HEK293 (cell line): ENCODE measurements at regions not wholly inside any gene's neighbourhood (a gene's known extent, or its start where the extent isn't known, plus 50 kb on each side); places are given as distances from the start of the nearest gene placed in this dataset.

Source experiments
- CTCF ChIA-PET: fragments of 350-600 bp; formaldehyde crosslinking; extraction: SDS; loops from one replicate; lab custom pipeline; 2021; ENCODE audit warnings: antibody characterized with exemption; lab: Yijun Ruan, JAX
- POLR2A ChIA-PET: fragments of 300-600 bp; formaldehyde crosslinking; extraction: SDS; loops from one replicate; lab custom pipeline; 2020; ENCODE audit warnings: antibody characterized with exemption, inconsistent platforms; lab: Yijun Ruan, JAX
- H3K27ac ChIP-seq: fragments of 200-500 bp; sonication (Bioruptor generic); 2 replicates; pipeline ENCODE4 v1.5.1; 2014; ENCODE audit warnings: low read depth, low read length, control low read depth, inconsistent platforms; ENCODE audit errors: extremely low read depth
- H3K36me3 ChIP-seq, 2 experiments: fragments of 200-500 bp in 1 of 2; sonication (Bioruptor generic) in 1 of 2; 1 replicate in 1 of 2; 2 replicates in 1 of 2; pipeline ENCODE4 v1.5.1; 2014 to 2017; ENCODE audit warnings: inconsistent platforms in 2 of 2, low read length in 2 of 2; ENCODE audit not compliant: control insufficient read depth in 2 of 2, insufficient read depth in 1 of 2
- H3K4me1 ChIP-seq: fragments of 200-500 bp; sonication (Bioruptor generic); 2 replicates; pipeline ENCODE4 v1.5.1; 2014; ENCODE audit warnings: mild to moderate bottlenecking, low read length, inconsistent platforms; ENCODE audit not compliant: control insufficient read depth, insufficient read depth
- H3K4me3 ChIP-seq: 2 replicates; pipeline ENCODE4 v1.5.1; 2011; ENCODE audit warnings: low read depth, mild to moderate bottlenecking, control low read depth, low read length, moderate library complexity
- H3K9me3 ChIP-seq: fragments of 200-500 bp; sonication (Bioruptor generic); 2 replicates; pipeline ENCODE4 v1.5.1; 2014; ENCODE audit warnings: low read depth, low read length, inconsistent platforms; ENCODE audit not compliant: control insufficient read depth, insufficient read depth
- EGR2 ChIP-seq: fragments of 450-650 bp; formaldehyde crosslinking; IDR thresholded peaks from 2 replicates; pipeline ENCODE4 v1.5.1; 2016; ENCODE audit warnings: low read depth, missing biosample characterization, missing genetic modification characterization
- FEZF1 ChIP-seq: fragments of 450-650 bp; formaldehyde crosslinking; IDR thresholded peaks from 2 replicates; pipeline ENCODE4 v1.5.1; 2016; ENCODE audit warnings: missing biosample characterization, missing genetic modification characterization
- HOXC10 ChIP-seq: sonication (generic); formaldehyde crosslinking; IDR thresholded peaks from 2 replicates; pipeline ENCODE4 v1.8.1; 2023; ENCODE audit warnings: mild to moderate bottlenecking, missing genetic modification reagents
- SALL2 ChIP-seq: fragments of 450-650 bp; formaldehyde crosslinking; IDR thresholded peaks from 2 replicates; pipeline ENCODE4 v1.5.0; 2017; ENCODE audit warnings: missing biosample characterization, mild to moderate bottlenecking, missing genetic modification characterization, borderline replicate concordance
- SCRT1 ChIP-seq: fragments of 450-650 bp; formaldehyde crosslinking; IDR thresholded peaks from 2 replicates; pipeline ENCODE4 v1.5.1; 2016; ENCODE audit warnings: missing biosample characterization, missing genetic modification characterization, borderline replicate concordance
- WT1 ChIP-seq: fragments of 450-650 bp; formaldehyde crosslinking; IDR thresholded peaks from 2 replicates; pipeline ENCODE4 v1.5.1; 2016; ENCODE audit warnings: missing biosample characterization, missing genetic modification characterization
- ZBTB20 ChIP-seq: fragments of 450-650 bp; formaldehyde crosslinking; IDR thresholded peaks from 2 replicates; pipeline ENCODE4 v1.5.1; 2016; ENCODE audit warnings: missing biosample characterization, missing genetic modification characterization
- ZBTB21 ChIP-seq: fragments of 450-650 bp; formaldehyde crosslinking; IDR thresholded peaks from 2 replicates; pipeline ENCODE4 v1.5.1; 2017; ENCODE audit warnings: missing biosample characterization, missing genetic modification characterization
- ZBTB44 ChIP-seq: fragments of 450-650 bp; IDR thresholded peaks from 2 replicates; pipeline ENCODE4 v1.5.1; 2018; ENCODE audit warnings: missing biosample characterization, mild to moderate bottlenecking, missing genetic modification characterization
- ZNF138 ChIP-seq: fragments of 450-650 bp; formaldehyde crosslinking; IDR thresholded peaks from 2 replicates; pipeline ENCODE4 v1.5.1; 2016; ENCODE audit warnings: missing biosample characterization, missing genetic modification characterization, borderline replicate concordance
- ZNF175 ChIP-seq: fragments of 450-650 bp; formaldehyde crosslinking; IDR thresholded peaks from 2 replicates; pipeline ENCODE4 v1.5.1; 2016; ENCODE audit warnings: missing biosample characterization, missing genetic modification characterization
- ZNF184 ChIP-seq: fragments of 450-650 bp; IDR thresholded peaks from 2 replicates; pipeline ENCODE4 v1.5.1; 2018; ENCODE audit warnings: missing biosample characterization, mild to moderate bottlenecking, missing genetic modification characterization
- ZNF221 ChIP-seq: fragments of 450-650 bp; formaldehyde crosslinking; IDR thresholded peaks from 2 replicates; pipeline ENCODE4 v1.5.1; 2017; ENCODE audit warnings: missing biosample characterization, missing genetic modification characterization, borderline replicate concordance
- ZNF280D ChIP-seq: fragments of 450-650 bp; formaldehyde crosslinking; IDR thresholded peaks from 2 replicates; pipeline ENCODE4 v1.5.1; 2016; ENCODE audit warnings: missing biosample characterization, missing genetic modification characterization
- ZNF302 ChIP-seq: fragments of 450-650 bp; formaldehyde crosslinking; IDR thresholded peaks from 2 replicates; pipeline ENCODE4 v1.5.1; 2016; ENCODE audit warnings: missing biosample characterization, missing genetic modification characterization, low read depth
- ZNF341 ChIP-seq: fragments of 450-650 bp; formaldehyde crosslinking; IDR thresholded peaks from 2 replicates; pipeline ENCODE4; 2016; ENCODE audit warnings: low read depth, missing biosample characterization, missing genetic modification characterization
- ZNF521 ChIP-seq: fragments of 450-650 bp; formaldehyde crosslinking; IDR thresholded peaks from 2 replicates; pipeline ENCODE4 v1.5.1; 2017; ENCODE audit warnings: missing biosample characterization, mild to moderate bottlenecking, missing genetic modification characterization
- ZNF529 ChIP-seq: fragments of 450-650 bp; formaldehyde crosslinking; IDR thresholded peaks from 2 replicates; pipeline ENCODE4 v1.5.1; 2017; ENCODE audit warnings: missing genetic modification characterization, missing biosample characterization; ENCODE audit not compliant: insufficient replicate concordance
- ZNF549 ChIP-seq: fragments of 450-650 bp; IDR thresholded peaks from 2 replicates; pipeline ENCODE4 v1.5.1; 2018; ENCODE audit warnings: missing biosample characterization, missing genetic modification characterization, mild to moderate bottlenecking, inconsistent platforms, moderate library complexity
- ZNF558 ChIP-seq: fragments of 450-650 bp; formaldehyde crosslinking; IDR thresholded peaks from 2 replicates; pipeline ENCODE4 v1.5.1; 2016; ENCODE audit warnings: missing biosample characterization, missing genetic modification characterization
- ZNF660 ChIP-seq: fragments of 450-650 bp; IDR thresholded peaks from 2 replicates; pipeline ENCODE4 v1.5.1; 2018; ENCODE audit warnings: missing biosample characterization, mild to moderate bottlenecking, missing genetic modification characterization
- ZNF670 ChIP-seq: fragments of 450-650 bp; formaldehyde crosslinking; IDR thresholded peaks from 2 replicates; pipeline ENCODE4 v1.5.1; 2016; ENCODE audit warnings: missing biosample characterization, missing genetic modification characterization, low read depth
- ZNF747 ChIP-seq: fragments of 450-650 bp; formaldehyde crosslinking; IDR thresholded peaks from 2 replicates; pipeline ENCODE4 v1.5.1; 2016; ENCODE audit warnings: missing biosample characterization, missing genetic modification characterization
- ZNF777 ChIP-seq: fragments of 450-650 bp; formaldehyde crosslinking; IDR thresholded peaks from 2 replicates; pipeline ENCODE4 v1.5.1; 2017; ENCODE audit warnings: missing biosample characterization, missing genetic modification characterization, borderline replicate concordance
- ZSCAN16 ChIP-seq: fragments of 450-650 bp; formaldehyde crosslinking; IDR thresholded peaks from 2 replicates; pipeline ENCODE4 v1.5.1; 2016; ENCODE audit warnings: missing biosample characterization, missing genetic modification characterization
- TF ChIP-seq, protein P1 (sequence below): fragments of 450-650 bp; IDR thresholded peaks from 2 replicates; pipeline ENCODE4 v1.5.1; 2018; ENCODE audit warnings: missing biosample characterization, missing genetic modification characterization

DNA sequence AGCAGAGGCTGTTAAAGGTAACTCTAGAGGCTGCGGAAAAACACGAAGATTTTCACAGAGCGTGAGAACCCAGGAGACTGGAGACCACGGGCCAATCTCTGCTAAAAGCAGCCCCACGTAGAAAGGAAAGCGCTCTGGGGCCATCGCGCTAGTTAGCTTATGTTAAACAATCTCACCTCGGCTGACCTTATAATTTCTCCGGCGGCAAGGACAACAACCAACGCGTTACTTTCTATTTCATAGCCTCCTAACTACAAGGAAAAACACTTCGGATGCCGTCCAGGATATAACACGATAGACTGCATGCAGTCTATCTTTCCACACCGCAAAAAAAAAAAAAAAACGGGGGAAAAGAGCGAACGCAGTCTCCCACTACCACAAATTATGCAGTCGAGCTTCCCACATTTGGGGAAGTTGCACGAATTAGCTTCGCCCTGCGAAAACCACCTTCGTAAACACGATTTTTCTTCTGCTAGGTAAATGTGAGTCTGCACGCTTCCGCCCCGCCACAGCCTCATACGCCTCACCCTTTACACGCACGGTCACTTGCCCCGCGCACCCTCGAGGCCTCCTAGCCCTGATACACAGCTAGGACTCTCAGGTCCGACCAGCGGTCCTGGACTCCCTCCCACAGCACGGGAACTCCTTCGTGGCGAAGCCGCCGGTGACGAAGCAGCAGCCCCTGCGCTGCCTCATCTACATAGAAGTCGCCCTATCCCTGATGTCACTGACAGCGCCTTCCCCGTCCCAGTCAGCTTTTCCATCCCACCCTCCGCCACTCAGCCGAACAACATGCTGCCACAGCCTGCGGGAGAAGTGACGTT is 87.8 kb downstream of the PRKAB2 start (continued):
- 0 out of 2 replicates have a peak, but pooled peaks have one; percentile 47 for TF ChIP-seq ZBTB20 (tag by site-specific recombination)
- no peak for TF ChIP-seq ZNF184 (tag by site-specific recombination)

DNA sequence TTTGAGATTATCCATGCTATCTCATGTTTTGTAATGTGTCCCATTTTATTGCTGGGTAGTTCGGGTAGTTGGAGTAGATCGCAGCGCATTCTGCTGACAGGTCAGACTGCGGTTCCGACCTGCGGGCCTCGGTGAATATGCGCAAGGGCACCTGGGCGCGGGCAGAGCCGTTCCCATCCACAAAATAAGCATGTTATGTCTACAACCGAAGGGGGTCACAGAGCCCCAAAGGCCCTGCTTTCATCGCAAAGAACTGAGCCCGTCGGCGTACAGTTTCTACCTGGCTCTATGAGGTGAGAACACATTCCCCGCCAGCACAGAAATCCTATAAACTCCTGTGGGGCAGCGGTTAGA is 88.4 kb downstream of the PRKAB2 start:
- ChIA-PET POLR2A (interaction anchor here (0.6 to 1.2 kb wide), 9 partner anchors 9 to 707 kb away, joined by 3 to 10 read pairs (median 4); no protein-coding TSS in a partner anchor), CTCF (no interaction called here)
- Histone ChIP-seq H3K4me1 (no peaks in the 10 kb centered on the region), H3K9me3 (no peaks in the 10 kb centered on the region), H3K4me3 (peak overlapping the region; percentile 28), H3K36me3 (no peaks in the 10 kb centered on the region), H3K27ac (peak overlapping the region; percentile 87)
- TF ChIP-seq ZNF670 (no peak), ZNF221 (tag by site-specific recombination) (no peak), ZNF747 (tag by site-specific recombination) (no peak), SCRT1 (tag by site-specific recombination) (no peak), ZNF341 (tag by site-specific recombination) (no peak), ZNF521 (tag by site-specific recombination) (no peak), SALL2 (tag by site-specific recombination) (no peak), HOXC10 (no peak), ZBTB44 (tag by site-specific recombination) (no peak), EGR2 (tag by site-specific recombination) (no peak), ZNF549 (no peak), FEZF1 (tag by site-specific recombination) (no peak), ZNF302 (no peak), ZNF138 (tag by site-specific recombination) (no peak), ZNF529 (tag by site-specific recombination) (no peak)
- TF ChIP-seq, protein P1, sequence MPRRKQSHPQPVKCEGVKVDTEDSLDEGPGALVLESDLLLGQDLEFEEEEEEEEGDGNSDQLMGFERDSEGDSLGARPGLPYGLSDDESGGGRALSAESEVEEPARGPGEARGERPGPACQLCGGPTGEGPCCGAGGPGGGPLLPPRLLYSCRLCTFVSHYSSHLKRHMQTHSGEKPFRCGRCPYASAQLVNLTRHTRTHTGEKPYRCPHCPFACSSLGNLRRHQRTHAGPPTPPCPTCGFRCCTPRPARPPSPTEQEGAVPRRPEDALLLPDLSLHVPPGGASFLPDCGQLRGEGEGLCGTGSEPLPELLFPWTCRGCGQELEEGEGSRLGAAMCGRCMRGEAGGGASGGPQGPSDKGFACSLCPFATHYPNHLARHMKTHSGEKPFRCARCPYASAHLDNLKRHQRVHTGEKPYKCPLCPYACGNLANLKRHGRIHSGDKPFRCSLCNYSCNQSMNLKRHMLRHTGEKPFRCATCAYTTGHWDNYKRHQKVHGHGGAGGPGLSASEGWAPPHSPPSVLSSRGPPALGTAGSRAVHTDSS (tag by site-specific recombination), result no peak

GRCh38 chr1:147080671-147081394 is 91.4 kb downstream of the PRKAB2 start:
- ChIA-PET POLR2A (no interaction called here), CTCF (no interaction called here)
- H3K9me3 ChIP-seq, result no peaks in the 10 kb centered on the region
- no peak overlapping the region for H3K27ac ChIP-seq
- no peaks in the 10 kb centered on the region for H3K4me1 ChIP-seq
- H3K4me3 ChIP-seq, result no peak overlapping the region
- H3K36me3 ChIP-seq, result no peaks in the 10 kb centered on the region
- no peak for TF ChIP-seq WT1 (tag by site-specific recombination)
- TF ChIP-seq ZNF175 (tag by site-specific recombination), result no peak
- no peak for TF ChIP-seq ZNF660 (tag by site-specific recombination)
- no peak for TF ChIP-seq ZNF777 (tag by site-specific recombination)
- TF ChIP-seq ZBTB20 (tag by site-specific recombination), result no peak
- no peak for TF ChIP-seq ZNF280D (tag by site-specific recombination)
- no peak for TF ChIP-seq ZNF221 (tag by site-specific recombination)
- TF ChIP-seq ZSCAN16 (tag by site-specific recombination), result no peak
- TF ChIP-seq ZNF558 (tag by site-specific recombination), result no peak
- no peak for TF ChIP-seq ZBTB21 (tag by site-specific recombination)
